GM21381 (cell line): ENCODE measurements at regions not wholly inside any gene's neighbourhood (a gene's known extent, or its start where the extent isn't known, plus 50 kb on each side); places are given as distances from the start of the nearest gene placed in this dataset.
"Not testable (repeated sequence)": the region's sequence is repeated elsewhere in the genome, so short reads cannot be mapped to it uniquely, and the experiment has no call there.

Experiments
- ATAC-seq: cut with Tn5 transposase; IDR thresholded peaks from one replicate; pipeline ENCODE4 v1.9.1; 2021; ENCODE audit warnings: mild to moderate bottlenecking, moderate library complexity; ENCODE audit not compliant: unreplicated experiment

DNA sequence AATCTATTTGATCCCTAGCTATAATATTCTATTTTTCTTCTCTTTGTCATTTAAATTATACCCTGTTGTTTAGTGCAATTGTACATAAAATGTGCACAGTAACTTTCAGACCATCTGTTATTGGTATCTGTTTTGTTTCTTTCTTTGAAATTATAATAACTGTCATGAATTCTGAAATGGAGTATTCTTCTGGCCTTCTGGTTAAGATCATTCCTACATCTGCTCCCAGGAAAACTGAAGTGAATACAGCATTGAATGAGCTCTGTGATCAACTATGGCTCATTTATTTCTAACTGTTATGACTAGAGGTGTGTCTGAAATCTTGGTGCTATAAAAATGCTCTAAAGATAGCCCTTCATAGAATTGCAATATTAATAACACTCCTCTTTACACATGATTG is 788.4 kb upstream of the TMEFF2 start:
- no peak for ATAC-seq

DNA sequence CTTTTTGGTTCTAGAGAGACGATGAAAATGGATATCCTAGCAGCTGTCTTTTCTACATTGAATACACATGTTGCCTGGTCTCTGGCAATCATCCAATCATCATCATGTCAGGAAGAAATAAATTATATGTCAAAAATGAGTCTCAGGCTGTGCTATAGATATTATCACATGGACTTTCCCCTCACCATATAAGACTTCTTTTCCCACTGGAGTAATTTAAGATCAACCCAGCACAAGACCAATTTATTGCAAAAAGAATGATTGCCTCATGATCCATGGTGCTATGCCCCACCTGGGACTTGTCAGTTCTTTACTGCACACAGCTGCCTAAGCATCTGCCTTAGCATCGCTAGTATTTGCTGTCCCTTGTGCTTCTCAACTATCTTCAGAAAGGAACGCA is 783.7 kb upstream of the TMEFF2 start:
- ATAC-seq: no peak

DNA sequence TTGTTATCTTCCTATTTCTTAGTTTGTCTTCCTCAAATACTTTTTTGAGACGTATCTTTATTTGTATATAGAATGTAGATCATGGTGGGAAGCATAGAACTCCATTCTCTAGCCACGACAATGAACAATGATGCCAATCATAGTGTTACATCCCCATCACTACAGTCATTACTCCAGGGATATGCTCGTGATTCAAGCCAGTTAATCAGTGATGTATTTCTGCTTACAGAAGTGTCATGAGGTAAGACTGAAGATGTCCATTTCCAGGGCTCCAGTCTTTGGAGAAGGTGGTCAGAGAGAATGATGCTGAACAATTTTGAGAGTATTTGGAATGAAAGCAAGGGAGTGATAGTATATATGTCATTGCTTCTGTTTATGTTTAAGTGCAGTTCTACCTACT is 777.2 kb upstream of the TMEFF2 start:
- ATAC-seq: no peak

DNA sequence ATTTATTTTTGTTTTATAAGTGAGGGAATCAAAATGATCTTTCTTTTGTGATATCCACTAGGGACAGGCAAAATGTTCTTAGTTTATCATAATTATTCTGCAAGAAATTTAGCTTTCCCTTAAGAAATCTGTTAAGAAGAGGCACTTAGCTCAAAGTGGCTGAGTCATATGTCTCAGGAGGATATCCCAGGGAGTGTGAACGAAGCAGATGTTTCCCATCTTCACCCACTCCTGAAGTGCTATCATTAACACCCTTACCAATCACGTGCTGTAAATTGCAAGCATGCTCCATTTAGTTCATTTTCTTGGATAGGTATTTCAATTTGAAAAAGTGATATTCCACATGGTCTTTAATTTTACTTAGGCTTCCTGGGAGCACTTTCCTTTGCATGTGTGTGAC is 774.3 kb upstream of the TMEFF2 start:
- no peak for ATAC-seq

DNA sequence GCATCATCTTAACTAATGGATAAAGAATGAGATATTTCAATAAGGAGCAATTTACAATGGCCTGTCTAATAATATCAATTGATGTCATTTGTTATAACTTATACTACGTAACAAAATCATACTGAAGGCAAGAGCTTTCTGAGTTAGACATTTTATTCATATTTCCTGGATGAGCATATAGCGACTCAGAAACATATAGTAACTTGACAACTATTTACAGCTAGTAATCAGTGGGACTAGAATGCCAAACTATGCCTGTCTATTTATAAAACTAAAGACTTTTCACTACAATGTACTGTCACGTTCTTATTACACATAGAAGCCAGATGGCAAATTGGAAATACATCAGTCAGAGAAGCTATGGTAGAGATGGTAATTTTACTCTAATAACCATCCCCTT is 766.2 kb upstream of the TMEFF2 start:
- ATAC-seq: no peak

DNA sequence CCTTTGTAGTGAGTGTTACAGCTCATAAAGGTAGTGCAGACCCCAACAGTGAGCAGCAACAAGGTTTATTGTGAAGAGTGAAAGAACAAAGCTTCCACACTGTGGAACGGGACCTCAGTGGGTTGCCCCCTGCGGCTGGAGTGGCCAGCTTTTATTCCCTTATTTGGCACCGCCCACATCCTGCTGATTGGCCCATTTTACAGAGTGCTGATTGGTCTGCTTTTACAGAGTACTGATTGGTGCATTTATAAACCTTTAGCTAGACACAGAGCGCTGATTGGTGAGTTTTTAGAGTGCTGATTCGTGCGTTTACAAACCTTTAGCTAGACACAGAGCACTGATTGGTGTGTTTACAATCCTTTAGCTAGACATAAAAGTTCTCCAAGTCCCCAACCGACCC is 763.9 kb upstream of the TMEFF2 start:
- ATAC-seq: not testable (repeated sequence)

DNA sequence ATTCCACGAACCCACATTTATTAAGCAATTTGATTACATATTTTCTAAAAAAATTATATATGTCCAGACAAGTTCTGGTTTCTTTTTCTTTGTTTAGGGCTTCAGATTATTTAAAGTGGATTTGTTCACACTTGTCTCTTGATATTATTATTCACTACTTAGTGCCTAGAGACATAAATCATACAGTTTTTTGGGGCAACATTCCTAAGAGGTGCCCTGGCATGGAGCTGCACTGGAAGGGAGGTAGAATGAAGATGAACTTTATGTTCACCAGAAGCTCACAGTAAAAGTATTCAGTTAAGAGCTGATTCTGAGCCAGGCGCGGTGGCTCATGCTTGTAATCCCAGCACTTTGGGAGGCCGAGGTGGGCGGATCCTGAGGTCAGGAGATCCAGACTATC is 762.7 kb upstream of the TMEFF2 start:
- ATAC-seq: no peak

DNA sequence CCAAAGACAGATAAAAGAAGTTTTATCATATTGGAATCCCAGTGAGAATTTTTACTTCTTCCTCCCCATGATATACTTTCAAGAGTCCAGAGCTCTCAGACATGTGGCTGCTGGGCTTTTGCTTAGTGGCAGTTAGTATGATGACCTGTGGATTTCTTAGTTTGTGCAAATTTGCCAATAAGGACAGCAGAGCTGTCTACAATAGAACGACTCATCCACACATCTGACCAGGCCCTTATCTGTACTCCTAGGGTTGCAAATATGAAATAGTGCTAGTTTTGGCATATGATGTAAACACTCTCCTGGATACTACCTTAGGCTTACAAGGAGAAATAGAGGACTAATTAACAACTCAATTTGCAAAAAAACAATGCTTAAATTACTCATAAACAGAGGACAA is 758.4 kb upstream of the TMEFF2 start:
- ATAC-seq: no peak

DNA sequence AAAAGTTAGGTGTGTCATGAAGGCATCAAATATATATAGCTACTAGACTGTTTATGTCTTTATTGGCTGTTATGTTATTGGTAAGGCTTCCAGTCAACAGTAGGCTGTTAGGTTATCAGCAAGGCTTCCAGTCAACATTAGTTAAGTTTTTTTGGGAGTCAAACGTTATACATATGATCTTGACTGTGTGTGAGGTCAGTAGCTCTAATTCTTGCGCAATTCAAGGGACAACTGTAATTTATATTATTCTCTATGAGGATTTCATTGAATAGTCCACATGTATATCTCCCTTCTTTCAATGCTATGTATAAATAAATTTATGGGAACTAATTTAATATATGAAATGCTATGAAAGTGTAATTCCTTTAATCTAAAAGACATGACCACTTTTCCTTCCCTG is 757.5 kb upstream of the TMEFF2 start:
- no peak for ATAC-seq

DNA sequence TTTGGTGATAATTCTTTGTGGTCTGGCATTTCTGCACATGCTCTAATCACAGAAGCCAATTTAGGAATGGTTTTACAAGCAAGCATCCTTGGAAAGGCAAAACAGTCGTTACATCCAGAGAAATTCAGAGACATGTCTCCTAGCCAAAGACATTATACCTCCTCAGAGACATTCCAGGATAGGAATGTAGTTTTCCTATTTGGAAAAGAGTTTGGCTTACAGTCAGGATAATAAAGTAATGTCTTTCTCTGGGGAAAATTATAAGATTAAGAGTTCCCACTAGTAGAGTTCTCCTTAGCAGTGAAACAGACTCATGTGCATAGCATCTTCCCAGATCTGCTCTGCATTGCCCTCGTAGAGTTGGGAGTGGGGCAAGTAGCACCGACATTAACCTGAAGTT is 753.6 kb upstream of the TMEFF2 start:
- no peak for ATAC-seq

DNA sequence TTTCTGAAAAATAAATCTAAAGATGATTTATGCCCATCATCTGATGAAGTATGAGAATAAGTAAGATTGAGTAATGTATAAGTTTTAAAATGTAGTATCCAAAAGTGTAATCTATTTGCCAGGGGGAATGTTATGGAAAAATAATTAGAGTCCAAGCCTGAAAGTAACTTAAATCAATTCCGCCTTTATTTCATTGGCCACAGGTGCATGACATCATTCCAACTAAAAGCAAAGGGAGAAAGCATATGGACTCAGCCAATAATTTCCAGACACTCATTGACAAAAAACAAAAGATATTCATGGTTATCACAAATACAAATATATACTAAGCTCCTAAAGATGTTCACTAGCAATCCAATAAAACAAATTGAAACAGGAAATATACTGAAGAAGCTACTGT is 752.6 kb upstream of the TMEFF2 start:
- ATAC-seq: no peak

DNA sequence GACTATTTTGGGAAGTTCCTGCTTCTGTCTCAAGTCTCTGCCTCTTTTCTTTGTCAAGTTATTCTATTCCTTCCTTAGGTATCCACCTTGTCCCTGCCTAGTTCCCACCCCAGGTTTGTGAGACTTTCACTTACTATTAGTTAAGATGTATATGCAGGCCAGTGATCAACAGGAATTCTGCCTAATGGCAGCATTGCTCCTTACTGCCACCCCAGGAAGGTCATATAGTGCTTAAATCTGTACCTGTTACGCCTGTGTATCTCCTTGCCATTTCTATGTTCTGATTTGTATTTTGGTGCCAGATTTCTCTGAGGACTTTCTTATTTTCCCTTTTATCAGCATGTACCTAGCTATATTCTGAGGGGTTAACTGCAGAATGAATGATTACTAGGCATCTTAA is 746.0 kb upstream of the TMEFF2 start:
- ATAC-seq: no peak

DNA sequence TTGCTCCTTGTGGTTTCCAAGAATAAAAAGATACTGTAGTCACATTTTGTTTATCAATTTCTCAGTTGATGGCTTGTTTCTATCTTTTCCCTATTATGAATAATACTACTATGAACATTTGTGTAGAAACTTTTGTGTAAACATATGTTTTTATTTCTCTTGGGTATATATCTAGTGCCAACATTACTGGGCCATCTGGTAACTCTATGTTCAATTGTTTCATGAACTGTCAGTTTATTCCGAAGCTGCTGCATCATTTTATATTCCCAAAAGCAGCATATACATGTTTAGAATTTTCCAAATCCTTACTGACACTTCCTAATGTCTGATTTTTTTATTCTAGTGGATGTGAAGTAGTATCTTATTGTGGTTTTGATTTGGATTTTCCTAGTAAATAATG is 737.6 kb upstream of the TMEFF2 start:
- no peak for ATAC-seq

DNA sequence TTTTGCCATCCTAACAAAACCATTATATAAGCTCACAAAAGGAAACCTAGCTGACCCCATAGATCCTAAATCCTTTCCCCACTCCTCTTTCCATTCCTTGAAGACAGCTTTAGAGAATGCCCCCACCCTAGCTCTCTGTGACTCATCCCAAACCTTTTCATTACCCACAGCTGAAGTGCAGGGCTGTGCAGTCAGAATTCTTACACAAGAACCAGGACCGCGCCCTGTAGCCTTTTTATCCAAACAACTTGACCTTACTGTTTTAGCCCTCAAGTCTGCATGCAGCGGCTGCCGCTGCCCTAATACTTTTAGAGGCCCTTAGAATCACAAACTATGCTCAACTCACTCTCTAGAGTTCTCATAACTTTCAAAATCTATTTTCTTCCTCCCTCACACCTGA is 726.9 kb upstream of the TMEFF2 start:
- not testable (repeated sequence) for ATAC-seq

DNA sequence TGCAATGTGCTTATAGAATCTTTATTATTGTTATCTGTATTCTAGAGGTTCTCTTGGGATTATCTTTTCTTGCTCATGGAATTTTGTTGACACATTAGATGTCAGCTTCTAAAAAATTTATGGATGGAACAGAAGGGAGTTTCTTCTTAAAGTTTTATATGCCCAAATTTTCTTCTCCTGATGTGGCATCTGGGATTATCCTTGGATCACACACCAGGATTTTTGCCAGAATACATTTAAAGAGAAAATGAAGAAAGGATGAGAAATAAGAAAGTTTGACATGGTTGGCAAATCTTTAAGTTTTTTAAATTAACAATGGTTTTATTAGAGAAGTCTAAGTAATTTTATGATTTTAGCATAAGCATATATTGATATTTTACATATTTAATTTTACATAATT is 706.7 kb upstream of the TMEFF2 start:
- no peak for ATAC-seq

DNA sequence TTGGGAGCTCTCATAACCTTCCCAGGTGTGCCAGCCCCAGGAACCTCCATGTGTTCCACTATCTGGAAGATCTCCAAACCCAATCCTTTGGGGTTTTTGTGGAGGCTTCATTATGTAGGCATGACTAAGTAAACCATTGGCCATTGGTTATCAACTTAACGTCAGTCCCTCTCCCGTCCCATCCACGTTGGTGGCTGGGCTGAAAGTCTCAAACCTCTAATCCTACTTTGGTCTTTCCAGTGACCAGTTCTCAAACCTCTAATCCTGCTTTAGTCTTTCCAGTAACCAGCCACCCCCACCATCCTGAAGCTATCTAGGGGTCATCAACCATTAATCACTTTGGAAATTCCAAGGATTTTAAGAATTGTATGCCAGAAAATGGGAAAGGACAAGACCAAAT is 704.7 kb upstream of the TMEFF2 start:
- no peak for ATAC-seq

DNA sequence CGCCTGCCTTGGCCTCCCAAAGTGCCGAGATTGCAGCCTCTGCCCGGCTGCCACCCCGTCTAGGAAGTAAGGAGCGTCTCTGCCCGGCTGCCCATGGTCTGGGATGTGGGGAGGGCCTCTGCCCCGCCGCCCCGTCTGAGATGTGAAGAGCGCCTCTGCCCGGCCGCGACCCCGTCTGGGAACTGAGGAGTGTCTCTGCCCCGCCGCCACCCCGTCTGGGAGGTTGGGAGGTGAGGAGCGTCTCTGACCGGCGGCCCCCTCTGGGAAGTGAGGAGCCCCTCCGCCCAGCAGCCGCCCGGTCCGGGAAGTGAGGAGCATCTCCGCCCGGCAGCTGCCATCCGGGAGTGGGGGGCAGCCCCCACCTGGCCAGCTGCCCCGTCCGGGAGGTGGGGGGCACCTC is 699.2 kb upstream of the TMEFF2 start:
- ATAC-seq: not testable (repeated sequence)

DNA sequence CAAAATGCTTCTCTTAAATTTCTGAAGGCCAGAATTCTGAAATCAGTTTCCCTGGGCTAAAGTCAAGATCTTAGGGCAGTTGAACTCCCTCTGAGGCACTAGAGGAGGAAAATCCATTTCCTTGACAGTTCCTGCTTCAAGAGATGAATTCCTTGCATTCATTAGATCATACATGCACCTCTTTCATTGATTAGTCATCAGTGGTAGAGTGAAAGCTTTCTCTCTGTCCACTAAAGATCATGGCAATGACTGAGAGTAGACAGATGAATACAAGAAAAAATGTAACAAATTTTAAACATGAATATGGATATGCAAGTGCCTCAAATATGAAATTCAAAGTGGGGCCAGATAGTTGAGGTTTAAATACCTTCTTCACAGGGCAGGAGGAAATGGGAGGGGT is 693.4 kb upstream of the TMEFF2 start:
- ATAC-seq: no peak

DNA sequence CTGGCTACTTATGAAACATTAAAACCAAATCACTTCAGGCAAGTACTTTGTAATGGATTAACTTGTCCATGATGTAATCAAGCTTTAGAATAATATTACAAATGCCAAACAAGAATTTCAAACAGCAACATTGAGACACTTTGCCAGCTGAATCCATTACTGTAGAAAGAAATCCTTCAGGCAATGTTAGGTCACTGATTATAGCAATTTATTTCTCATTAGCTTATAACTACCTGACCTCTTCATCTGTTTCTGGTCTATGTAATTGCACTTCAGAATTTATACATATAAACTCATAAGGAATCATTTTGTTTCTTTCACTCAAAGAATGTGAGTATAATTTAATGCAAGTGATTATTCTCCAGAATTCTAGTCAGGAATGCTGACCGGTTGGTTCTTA is 692.6 kb upstream of the TMEFF2 start:
- no peak for ATAC-seq

DNA sequence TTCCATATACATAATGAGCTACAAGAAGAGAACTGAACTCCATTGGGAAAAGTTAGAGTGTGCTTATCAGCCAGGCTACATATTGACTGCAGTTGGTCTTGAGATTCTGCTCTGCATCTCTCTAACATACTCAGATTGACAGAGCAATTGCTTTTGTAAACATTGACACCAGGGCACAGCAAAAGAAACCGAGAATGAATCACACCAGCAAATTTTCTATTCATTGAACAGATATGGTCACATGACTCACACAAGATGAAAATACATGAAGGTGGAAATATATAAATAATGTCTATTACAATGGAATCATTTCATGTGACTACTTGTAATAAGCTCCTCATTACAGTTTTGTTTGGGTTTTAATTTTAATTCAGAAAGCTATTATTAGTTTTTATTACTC is 691.9 kb upstream of the TMEFF2 start:
- no peak for ATAC-seq

DNA sequence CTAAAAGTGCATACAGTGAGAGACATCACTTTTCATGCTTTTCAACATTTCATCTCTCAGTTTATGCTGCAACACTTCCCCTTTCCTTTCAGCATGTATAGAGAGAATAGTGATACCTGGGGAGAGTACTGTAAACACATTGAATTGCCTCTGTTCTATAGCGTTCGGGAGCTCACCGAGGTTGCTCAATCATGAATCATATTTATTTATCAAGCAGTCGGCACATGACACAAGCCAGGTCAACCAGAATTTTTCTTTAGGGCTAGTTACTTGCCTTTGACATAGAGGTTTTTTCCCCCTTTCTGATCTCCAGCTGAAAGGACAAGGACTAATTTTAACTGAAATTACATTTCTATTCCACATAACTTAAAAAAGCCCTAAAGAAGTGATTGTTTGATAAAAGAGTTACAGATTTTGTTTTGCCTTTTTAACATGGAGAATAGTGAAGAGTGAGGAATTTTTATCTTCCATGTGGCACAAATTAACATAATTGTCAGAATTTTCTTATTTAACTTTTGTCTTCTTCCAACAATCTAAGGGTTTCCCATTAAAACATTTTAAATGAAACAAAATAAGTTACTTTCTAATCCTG is 690.9 kb upstream of the TMEFF2 start:
- ATAC-seq: no peak

DNA sequence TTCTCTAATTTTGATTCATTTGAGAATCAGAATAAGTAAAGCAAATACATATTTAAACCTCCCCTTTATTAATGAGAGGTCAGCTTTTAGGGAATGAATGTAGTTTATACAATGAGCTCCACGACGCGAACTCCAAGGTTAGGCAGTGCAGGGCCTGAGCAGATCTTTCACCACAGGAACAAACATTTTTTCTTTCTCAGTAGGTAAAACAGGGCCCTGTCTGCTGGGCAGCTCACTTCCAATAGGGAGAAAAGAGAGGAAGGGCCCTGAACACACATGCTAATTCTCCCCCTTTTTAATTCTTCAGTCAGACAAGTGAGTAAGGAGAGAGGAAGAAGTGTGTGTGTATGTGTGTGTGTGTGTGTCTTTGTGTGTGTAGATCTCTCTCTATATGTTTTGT is 682.4 kb upstream of the TMEFF2 start:
- ATAC-seq: no peak

DNA sequence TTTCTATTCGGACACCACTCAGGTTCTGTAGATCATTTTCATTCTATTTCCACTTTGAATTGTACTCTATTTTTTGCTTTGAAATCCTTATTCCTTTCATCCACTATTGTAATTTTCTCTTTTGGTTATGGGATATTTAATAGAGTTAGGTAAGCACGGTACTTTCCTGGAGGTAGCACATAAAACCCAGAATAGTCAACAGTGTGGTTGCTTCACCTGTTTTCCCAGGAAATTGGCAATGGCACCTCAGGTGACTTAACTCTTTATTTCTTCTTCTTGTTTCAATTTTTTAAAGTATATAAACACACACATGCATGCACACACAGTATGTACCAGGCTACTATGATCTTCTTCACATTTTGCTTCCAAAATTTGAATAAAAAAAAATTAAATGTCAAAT is 682.0 kb upstream of the TMEFF2 start:
- ATAC-seq: no peak

DNA sequence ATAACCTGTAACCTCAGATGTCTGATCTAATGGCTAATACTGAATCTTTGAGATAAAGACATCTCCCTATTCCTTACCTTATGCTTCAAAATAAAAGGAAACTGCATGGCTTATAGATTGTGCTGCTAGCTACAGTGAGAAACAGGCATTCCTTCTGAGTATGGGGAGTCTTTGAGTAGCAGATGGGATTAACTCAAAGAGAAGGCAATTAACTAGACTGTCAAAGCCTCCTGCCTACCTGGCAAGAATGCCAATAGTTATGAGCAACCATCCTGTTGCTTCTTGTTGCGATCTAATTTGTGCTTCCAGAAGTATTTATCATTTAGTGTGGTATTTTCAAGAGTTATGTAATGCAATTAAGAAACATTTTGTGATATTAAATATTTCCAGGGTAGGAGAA is 660.0 kb upstream of the TMEFF2 start:
- no peak for ATAC-seq
